GM19467 (cell line): ENCODE measurements at regions not wholly inside any gene's neighbourhood (a gene's known extent, or its start where the extent isn't known, plus 50 kb on each side); places are given as distances from the start of the nearest gene placed in this dataset.
"Not testable (repeated sequence)": the region's sequence is repeated elsewhere in the genome, so short reads cannot be mapped to it uniquely, and the experiment has no call there.

Experiments
- ATAC-seq: cut with Tn5 transposase; IDR thresholded peaks from one replicate; pipeline ENCODE4 v1.9.1; 2021; ENCODE audit warnings: mild to moderate bottlenecking, moderate library complexity; ENCODE audit not compliant: unreplicated experiment

GRCh38 chr6:163739966-163740365, 325.4 kb downstream of the QKI start:
- ATAC-seq, result no peak

- no peak for ATAC-seq
Measured at GRCh38 chr6:163739408-163739725, 324.8 kb downstream of the QKI start.

GRCh38 chr6:163738725-163739407, 324.3 kb downstream of the QKI start:
- ATAC-seq, result no peak

- no peak for ATAC-seq
Measured at GRCh38 chr6:163738304-163738703, 323.8 kb downstream of the QKI start.

- no peak for ATAC-seq
Measured at GRCh38 chr6:163735076-163735475, 320.6 kb downstream of the QKI start.

GRCh38 chr6:163733061-163733460, 318.5 kb downstream of the QKI start:
- ATAC-seq, result no peak

- ATAC-seq, result no peak
Measured at GRCh38 chr6:163732479-163732878, 318.0 kb downstream of the QKI start.

GRCh38 chr6:163732014-163732351, 317.5 kb downstream of the QKI start:
- not testable (repeated sequence) for ATAC-seq

- no peak for ATAC-seq
Measured at GRCh38 chr6:163731215-163732013, 316.9 kb downstream of the QKI start.

GRCh38 chr6:163730246-163731210, 316.0 kb downstream of the QKI start:
- ATAC-seq, result no peak

GRCh38 chr6:163729127-163729872, 314.8 kb downstream of the QKI start:
- no peak for ATAC-seq

GRCh38 chr6:163728442-163729126, 314.1 kb downstream of the QKI start:
- no peak for ATAC-seq

GRCh38 chr6:163726037-163726695, 311.6 kb downstream of the QKI start:
- ATAC-seq, result no peak

GRCh38 chr6:163725008-163725941, 310.8 kb downstream of the QKI start:
- no peak for ATAC-seq

- ATAC-seq, result no peak
Measured at GRCh38 chr6:163724196-163724595, 309.7 kb downstream of the QKI start.

- ATAC-seq, result no peak
Measured at GRCh38 chr6:163723759-163724158, 309.2 kb downstream of the QKI start.

GRCh38 chr6:163721922-163722692, 307.6 kb downstream of the QKI start:
- ATAC-seq, result no peak

GRCh38 chr6:163721435-163721834, 306.9 kb downstream of the QKI start:
- no peak for ATAC-seq
